ENCODE measurements at regions not wholly inside any gene's neighbourhood (a gene's known extent, or its start where the extent isn't known, plus 50 kb on each side); places are given as distances from the start of the nearest gene placed in this dataset.

GRCh38 chr6:144647406-144647964 lies 362.4 kb downstream of the UTRN start:
- TF ChIP-seq CTCF (IDR thresholded peaks at IDR 0.05) (no peak), POLR2A (IDR thresholded peaks at IDR 0.05) (no peak), POLR2AphosphoS5 (IDR thresholded peaks at IDR 0.05; ENCODE audit: insufficient read depth in 1 of 2, low read depth in 1 of 2) (no peak)

Data from vagina (tissue), 2 donors.